ENCODE measurements at regions not wholly inside any gene's neighbourhood (a gene's known extent, or its start where the extent isn't known, plus 50 kb on each side); places are given as distances from the start of the nearest gene placed in this dataset.
"Not testable (repeated sequence)": the region's sequence is repeated elsewhere in the genome, so short reads cannot be mapped to it uniquely, and the experiment has no call there.

GRCh38 chr10:5576780-5577624, 52.2 kb downstream of the CALML3 start:
- Histone ChIP-seq H3K4me3 (ENCODE audit: low read length) (no peak overlapping the region), H3K36me3 (ENCODE audit: insufficient read depth, low read length) (no peaks in the 10 kb centered on the region), H3K27ac (ENCODE audit: low read depth, low read length) (no peak overlapping the region), H3K27me3 (ENCODE audit: insufficient read depth, low read length, poor library complexity, severe bottlenecking) (no peaks in the 10 kb centered on the region), H3K4me1 (ENCODE audit: insufficient read depth, low read length) (no peaks in the 10 kb centered on the region), H3K9me3 (ENCODE audit: low read length) (no peaks in the 10 kb centered on the region)
- no peak overlapping the region for H3K4me3 Mint-ChIP-seq
- peak in 1 of 5 donors; percentile 6 for DNase-seq
- H3K4me1 Mint-ChIP-seq, result no peaks in the 10 kb centered on the region
- peak overlapping the region in 1 of 8 donors; percentile 47 for H3K27ac Mint-ChIP-seq
- peaks cover 0 to 9% of the 10 kb centered on the region in 2 donors for H3K27me3 Mint-ChIP-seq
- CTCF ChIA-PET, result no interaction called here
- peaks cover 0 to 2% (median 0%) of the 10 kb centered on the region in 3 donors for H3K36me3 Mint-ChIP-seq
- POLR2A ChIA-PET, result no interaction called here
- no peaks in the 10 kb centered on the region for H3K9me3 Mint-ChIP-seq

- H3K4me1 Mint-ChIP-seq; H3K9me3 ChIP-seq (ENCODE audit: low read length); H3K9me3 Mint-ChIP-seq; H3K36me3 ChIP-seq (ENCODE audit: insufficient read depth, low read length); H3K27ac ChIP-seq (ENCODE audit: low read depth, low read length); H3K4me3 Mint-ChIP-seq; H3K27ac Mint-ChIP-seq; POLR2A ChIA-PET; H3K4me1 ChIP-seq (ENCODE audit: insufficient read depth, low read length); H3K27me3 ChIP-seq (ENCODE audit: insufficient read depth, low read length, poor library complexity, severe bottlenecking); CTCF ChIA-PET; H3K36me3 Mint-ChIP-seq; H3K4me3 ChIP-seq (ENCODE audit: low read length): not testable (repeated sequence)
- DNase-seq, result peak in 1 of 5 donors; percentile 8
- H3K27me3 Mint-ChIP-seq, result peaks cover 7 to 15% of the 10 kb centered on the region in 2 donors
These were observed 55.3 kb downstream of the CALML3 start for GRCh38 chr10:5580038-5580428.

GRCh38 chr10:5581670-5582566, 57.2 kb downstream of the CALML3 start:
- POLR2A ChIA-PET, result no interaction called here

GRCh38 chr10:5582736-5583135, 58.0 kb downstream of the CALML3 start:
- no peak overlapping the region for H3K4me3 ChIP-seq (ENCODE audit: low read length)
- ChIA-PET POLR2A (no interaction called here), CTCF (no interaction called here)
- H3K9me3 ChIP-seq (ENCODE audit: low read length), result no peaks in the 10 kb centered on the region
- H3K27me3 ChIP-seq (ENCODE audit: insufficient read depth, low read length, poor library complexity, severe bottlenecking), result no peaks in the 10 kb centered on the region
- H3K36me3 ChIP-seq (ENCODE audit: insufficient read depth, low read length), result no peaks in the 10 kb centered on the region
- no peaks in the 10 kb centered on the region for H3K4me1 Mint-ChIP-seq
- no peak overlapping the region for H3K27ac Mint-ChIP-seq
- H3K9me3 Mint-ChIP-seq, result no peaks in the 10 kb centered on the region
- no peak overlapping the region for H3K27ac ChIP-seq (ENCODE audit: low read depth, low read length)
- no peak overlapping the region for H3K4me3 Mint-ChIP-seq
- DNase-seq, result peak in 1 of 5 donors; percentile 12
- no peaks in the 10 kb centered on the region for H3K36me3 Mint-ChIP-seq
- peaks cover 7 to 30% of the 10 kb centered on the region in 2 donors for H3K27me3 Mint-ChIP-seq
- no peaks in the 10 kb centered on the region for H3K4me1 ChIP-seq (ENCODE audit: insufficient read depth, low read length)

More at GRCh38 chr10:5581670-5582566, 57.2 kb downstream of the CALML3 start:
- no peaks in the 10 kb centered on the region for H3K36me3 ChIP-seq (ENCODE audit: insufficient read depth, low read length)
- H3K4me3 Mint-ChIP-seq, result no peak overlapping the region
- no peaks in the 10 kb centered on the region for H3K36me3 Mint-ChIP-seq
- H3K27ac Mint-ChIP-seq, result no peak overlapping the region
- DNase-seq, result peak in 1 of 5 donors; percentile 32
- H3K9me3 ChIP-seq (ENCODE audit: low read length), result no peaks in the 10 kb centered on the region
- peaks cover 7 to 30% of the 10 kb centered on the region in 2 donors for H3K27me3 Mint-ChIP-seq
- CTCF ChIA-PET, result no interaction called here
- no peaks in the 10 kb centered on the region for H3K27me3 ChIP-seq (ENCODE audit: insufficient read depth, low read length, poor library complexity, severe bottlenecking)
- no peaks in the 10 kb centered on the region for H3K9me3 Mint-ChIP-seq
- H3K4me1 ChIP-seq (ENCODE audit: insufficient read depth, low read length), result no peaks in the 10 kb centered on the region
- no peaks in the 10 kb centered on the region for H3K4me1 Mint-ChIP-seq
- H3K27ac ChIP-seq (ENCODE audit: low read depth, low read length), result no peak overlapping the region
- no peak overlapping the region for H3K4me3 ChIP-seq (ENCODE audit: low read length)

- Histone ChIP-seq H3K4me3 (ENCODE audit: low read length) (no peak overlapping the region), H3K4me1 (ENCODE audit: insufficient read depth, low read length) (no peaks in the 10 kb centered on the region), H3K36me3 (ENCODE audit: insufficient read depth, low read length) (no peaks in the 10 kb centered on the region), H3K27me3 (ENCODE audit: insufficient read depth, low read length, poor library complexity, severe bottlenecking) (no peaks in the 10 kb centered on the region), H3K27ac (ENCODE audit: low read depth, low read length) (no peak overlapping the region), H3K9me3 (ENCODE audit: low read length) (no peaks in the 10 kb centered on the region)
- CTCF ChIA-PET, result interaction anchor here (1.2 kb wide), 1 partner anchor 9 kb away, joined by 3 read pairs; no protein-coding TSS in a partner anchor
- Mint-ChIP-seq H3K9me3 (no peaks in the 10 kb centered on the region), H3K4me1 (no peaks in the 10 kb centered on the region), H3K36me3 (no peaks in the 10 kb centered on the region), H3K27me3 (peaks cover 11 to 35% of the 10 kb centered on the region in 2 donors), H3K27ac (no peak overlapping the region), H3K4me3 (no peak overlapping the region)
- POLR2A ChIA-PET, result no interaction called here
- peak in 1 of 5 donors; percentile 20 for DNase-seq
These were observed 58.9 kb downstream of the CALML3 start for GRCh38 chr10:5583525-5584175.

- peak in 1 of 5 donors; percentile 14 for DNase-seq
- no peak overlapping the region for H3K4me3 ChIP-seq (ENCODE audit: low read length)
- no peaks in the 10 kb centered on the region for H3K36me3 ChIP-seq (ENCODE audit: insufficient read depth, low read length)
- ChIA-PET CTCF (no interaction called here), POLR2A (no interaction called here)
- H3K4me1 Mint-ChIP-seq, result no peaks in the 10 kb centered on the region
- H3K4me3 Mint-ChIP-seq, result no peak overlapping the region
- no peak overlapping the region for H3K27ac ChIP-seq (ENCODE audit: low read depth, low read length)
- H3K9me3 ChIP-seq (ENCODE audit: low read length), result no peaks in the 10 kb centered on the region
- no peaks in the 10 kb centered on the region for H3K9me3 Mint-ChIP-seq
- peak overlapping the region in 1 of 8 donors; percentile 68 for H3K27ac Mint-ChIP-seq
- peaks cover 16 to 44% of the 10 kb centered on the region in 2 donors for H3K27me3 Mint-ChIP-seq
- no peaks in the 10 kb centered on the region for H3K27me3 ChIP-seq (ENCODE audit: insufficient read depth, low read length, poor library complexity, severe bottlenecking)
- H3K4me1 ChIP-seq (ENCODE audit: insufficient read depth, low read length), result no peaks in the 10 kb centered on the region
- no peaks in the 10 kb centered on the region for H3K36me3 Mint-ChIP-seq
These were observed 60.2 kb downstream of the CALML3 start for GRCh38 chr10:5584895-5585516.

GRCh38 chr10:5585517-5586206, 60.9 kb downstream of the CALML3 start:
- Histone ChIP-seq H3K4me3 (ENCODE audit: low read length) (no peak overlapping the region), H3K9me3 (ENCODE audit: low read length) (no peaks in the 10 kb centered on the region), H3K27ac (ENCODE audit: low read depth, low read length) (no peak overlapping the region), H3K27me3 (ENCODE audit: insufficient read depth, low read length, poor library complexity, severe bottlenecking) (no peaks in the 10 kb centered on the region), H3K4me1 (ENCODE audit: insufficient read depth, low read length) (no peaks in the 10 kb centered on the region), H3K36me3 (ENCODE audit: insufficient read depth, low read length) (no peaks in the 10 kb centered on the region)
- H3K27ac Mint-ChIP-seq, result peak overlapping the region in 2 of 8 donors; percentile 6 to 68
- CTCF ChIA-PET, result no interaction called here
- no peaks in the 10 kb centered on the region for H3K4me1 Mint-ChIP-seq
- H3K36me3 Mint-ChIP-seq, result no peaks in the 10 kb centered on the region
- no peaks in the 10 kb centered on the region for H3K9me3 Mint-ChIP-seq
- peak in 1 of 5 donors; percentile 4 for DNase-seq
- no peak overlapping the region for H3K4me3 Mint-ChIP-seq
- peaks cover 16 to 46% of the 10 kb centered on the region in 2 donors for H3K27me3 Mint-ChIP-seq
- POLR2A ChIA-PET, result no interaction called here

All from CD8-positive, alpha-beta memory T cell (primary cell).